ENCODE measurements at regions not wholly inside any gene's neighbourhood (a gene's known extent, or its start where the extent isn't known, plus 50 kb on each side); places are given as distances from the start of the nearest gene placed in this dataset.

DNA sequence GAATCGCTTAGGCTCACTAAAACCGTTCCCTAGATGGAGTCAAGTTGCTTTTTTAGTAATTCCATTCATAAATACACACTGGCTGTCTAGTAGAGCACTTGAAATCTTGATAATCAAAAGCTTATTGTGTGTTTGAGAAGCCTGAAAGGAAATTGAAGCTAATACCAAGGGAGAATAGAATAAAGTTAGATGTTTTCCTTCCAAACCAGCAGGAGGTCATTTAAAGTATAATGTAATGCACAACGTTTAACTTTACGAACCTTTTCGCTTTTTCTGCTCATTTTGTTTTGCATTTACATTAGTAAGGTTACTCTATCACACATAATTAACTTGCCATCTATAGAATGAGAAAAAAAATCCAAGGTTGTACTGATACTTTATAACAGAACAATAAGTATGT is 440.9 kb downstream of the NKX6-1 start:
- H3K36me3 ChIP-seq (ENCODE audit: control insufficient read depth, insufficient read depth, low read length) = no peaks in the 10 kb centered on the region
- no peaks in the 10 kb centered on the region for H3K4me1 ChIP-seq (ENCODE audit: control insufficient read depth, insufficient read depth, low read length)
- H3K4me3 ChIP-seq (ENCODE audit: low read depth in 2 of 2, low read length in 2 of 2) = no peak overlapping the region
- ATAC-seq (no peak), DNase-seq (ENCODE audit: low read depth, low spot score) (no peak)
- H3K27me3 ChIP-seq (ENCODE audit: control insufficient read depth, insufficient read depth, low read length) = no peaks in the 10 kb centered on the region
- intact Hi-C loops (cut with micrococcal nuclease; ENCODE audit: unreplicated experiment) (no loop called here), in situ Hi-C loops (cut with HindIII; ENCODE audit: low pct_unique_long_range_greater_than_20kb, low sequenced_read_pairs) (no loop called here)
- no TSS peak for BruUV-seq (replicated peaks)
- no peak overlapping the region for H3K27ac ChIP-seq (ENCODE audit: low read length)
- no peaks in the 10 kb centered on the region for H3K9me3 ChIP-seq (ENCODE audit: control insufficient read depth, insufficient read depth, low read depth, low read length)
- ChIA-PET POLR2A (no interaction called here), CTCF (no interaction called here)
- no peak for TF ChIP-seq REST (IDR thresholded peaks at IDR 0.05; ENCODE audit: insufficient read depth in 1 of 2, low read depth in 2 of 2, low read length in 1 of 2)
- TF ChIP-seq SIN3A (IDR thresholded peaks at IDR 0.05; ENCODE audit: borderline replicate concordance, insufficient read depth, low read depth, low read length) = no peak
- TF ChIP-seq, protein P1, sequence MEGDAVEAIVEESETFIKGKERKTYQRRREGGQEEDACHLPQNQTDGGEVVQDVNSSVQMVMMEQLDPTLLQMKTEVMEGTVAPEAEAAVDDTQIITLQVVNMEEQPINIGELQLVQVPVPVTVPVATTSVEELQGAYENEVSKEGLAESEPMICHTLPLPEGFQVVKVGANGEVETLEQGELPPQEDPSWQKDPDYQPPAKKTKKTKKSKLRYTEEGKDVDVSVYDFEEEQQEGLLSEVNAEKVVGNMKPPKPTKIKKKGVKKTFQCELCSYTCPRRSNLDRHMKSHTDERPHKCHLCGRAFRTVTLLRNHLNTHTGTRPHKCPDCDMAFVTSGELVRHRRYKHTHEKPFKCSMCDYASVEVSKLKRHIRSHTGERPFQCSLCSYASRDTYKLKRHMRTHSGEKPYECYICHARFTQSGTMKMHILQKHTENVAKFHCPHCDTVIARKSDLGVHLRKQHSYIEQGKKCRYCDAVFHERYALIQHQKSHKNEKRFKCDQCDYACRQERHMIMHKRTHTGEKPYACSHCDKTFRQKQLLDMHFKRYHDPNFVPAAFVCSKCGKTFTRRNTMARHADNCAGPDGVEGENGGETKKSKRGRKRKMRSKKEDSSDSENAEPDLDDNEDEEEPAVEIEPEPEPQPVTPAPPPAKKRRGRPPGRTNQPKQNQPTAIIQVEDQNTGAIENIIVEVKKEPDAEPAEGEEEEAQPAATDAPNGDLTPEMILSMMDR (IDR thresholded peaks at IDR 0.05) = no peak
- TF ChIP-seq POLR2AphosphoS5 (IDR thresholded peaks at IDR 0.05; ENCODE audit: low read depth, low read length) = no peak
- TF ChIP-seq TCF7L2 (IDR thresholded peaks at IDR 0.05; ENCODE audit: low read depth, low read length) = no peak

GRCh38 chr4:84051639-84052038 is 447.5 kb downstream of the NKX6-1 start:
- no peaks in the 10 kb centered on the region for H3K36me3 ChIP-seq (ENCODE audit: control insufficient read depth, insufficient read depth, low read length)
- intact Hi-C loops (cut with micrococcal nuclease; ENCODE audit: unreplicated experiment) = no loop called here
- ChIA-PET CTCF (no interaction called here), POLR2A (no interaction called here)
- TF ChIP-seq, protein P1 (IDR thresholded peaks at IDR 0.05) = no peak
- TF ChIP-seq POLR2AphosphoS5 (IDR thresholded peaks at IDR 0.05; ENCODE audit: low read depth, low read length) (no peak), SIN3A (IDR thresholded peaks at IDR 0.05; ENCODE audit: borderline replicate concordance, insufficient read depth, low read depth, low read length) (no peak), REST (IDR thresholded peaks at IDR 0.05; ENCODE audit: insufficient read depth in 1 of 2, low read depth in 2 of 2, low read length in 1 of 2) (no peak), TCF7L2 (IDR thresholded peaks at IDR 0.05; ENCODE audit: low read depth, low read length) (no peak)
- in situ Hi-C loops (cut with HindIII; ENCODE audit: low pct_unique_long_range_greater_than_20kb, low sequenced_read_pairs) = no loop called here
- H3K27ac ChIP-seq (ENCODE audit: low read length) = no peak overlapping the region
- no peaks in the 10 kb centered on the region for H3K27me3 ChIP-seq (ENCODE audit: control insufficient read depth, insufficient read depth, low read length)
- no peak for ATAC-seq
- no TSS peak for BruUV-seq (replicated peaks)
- H3K4me3 ChIP-seq (ENCODE audit: low read depth in 2 of 2, low read length in 2 of 2) = no peak overlapping the region
- H3K4me1 ChIP-seq (ENCODE audit: control insufficient read depth, insufficient read depth, low read length) = no peaks in the 10 kb centered on the region
- no peak for DNase-seq (ENCODE audit: low read depth, low spot score)
- no peaks in the 10 kb centered on the region for H3K9me3 ChIP-seq (ENCODE audit: control insufficient read depth, insufficient read depth, low read depth, low read length)
